ACC112 (cell line): ENCODE measurements at regions not wholly inside any gene's neighbourhood (a gene's known extent, or its start where the extent isn't known, plus 50 kb on each side); places are given as distances from the start of the nearest gene placed in this dataset.

ENCODE experiments used
- H2AFZ ChIP-seq: fragments of 200-600 bp; sonication (generic); one replicate; pipeline ENCODE4 v1.6.0; 2017; ENCODE audit warnings: antibody characterized with exemption, low read length; ENCODE audit not compliant: unreplicated experiment
- H3K27ac ChIP-seq: fragments of 200-600 bp; sonication (generic); 2 replicates; pipeline ENCODE4 v1.5.1; 2014; ENCODE audit warnings: low read depth, mild to moderate bottlenecking, antibody characterized with exemption, low read length, moderate library complexity
- H3K27me3 ChIP-seq: fragments of 200-600 bp; sonication (generic); 2 replicates; pipeline ENCODE4 v1.6.1; 2014; ENCODE audit warnings: mild to moderate bottlenecking, antibody characterized with exemption, low read length, moderate library complexity, mixed read lengths; ENCODE audit not compliant: insufficient read depth
- H3K36me3 ChIP-seq: fragments of 200-600 bp; sonication (generic); 2 replicates; pipeline ENCODE4 v1.6.1; 2016; ENCODE audit warnings: mild to moderate bottlenecking, antibody characterized with exemption, low read length, moderate library complexity, mixed read lengths; ENCODE audit not compliant: insufficient read depth
- H3K4me1 ChIP-seq: fragments of 200-600 bp; sonication (generic); one replicate; pipeline ENCODE4 v1.6.1; 2016; ENCODE audit warnings: low read length, mixed read lengths; ENCODE audit not compliant: insufficient read depth, unreplicated experiment, control insufficient read depth
- H3K4me3 ChIP-seq: fragments of 200-600 bp; sonication (generic); 2 replicates; pipeline ENCODE4 v1.5.1; 2014; ENCODE audit warnings: mild to moderate bottlenecking, low read depth, low read length
- H3K79me2 ChIP-seq: fragments of 200-600 bp; sonication (generic); one replicate; pipeline ENCODE4 v1.6.0; 2016; ENCODE audit warnings: low read length; ENCODE audit not compliant: control insufficient read depth, unreplicated experiment, insufficient read depth

DNA sequence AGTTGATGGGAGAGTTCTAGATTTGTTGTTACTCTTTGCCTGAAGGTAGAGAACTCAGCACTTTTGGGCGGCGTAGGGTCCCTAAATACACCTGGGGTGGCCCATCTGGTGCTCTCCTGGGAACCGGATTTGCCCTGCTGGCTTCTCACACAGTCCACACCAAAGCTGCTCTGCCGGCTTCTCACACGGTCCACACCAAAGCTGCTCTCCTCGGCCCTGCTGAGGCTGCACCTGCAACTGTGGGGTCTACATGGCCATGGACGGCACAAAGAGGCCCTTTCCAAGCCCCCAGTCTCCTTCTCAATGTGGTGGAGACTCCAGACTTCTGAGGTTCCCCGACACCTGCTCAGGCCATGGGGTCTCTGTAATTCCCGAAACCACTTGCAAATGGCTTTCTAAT is 124.8 kb upstream of the GPC1 start:
- Histone ChIP-seq H3K79me2 (no peaks in the 10 kb centered on the region), H3K27me3 (0 out of 2 replicates have a peak, but pooled peaks cover under 1% of the 10 kb centered on the region)

DNA sequence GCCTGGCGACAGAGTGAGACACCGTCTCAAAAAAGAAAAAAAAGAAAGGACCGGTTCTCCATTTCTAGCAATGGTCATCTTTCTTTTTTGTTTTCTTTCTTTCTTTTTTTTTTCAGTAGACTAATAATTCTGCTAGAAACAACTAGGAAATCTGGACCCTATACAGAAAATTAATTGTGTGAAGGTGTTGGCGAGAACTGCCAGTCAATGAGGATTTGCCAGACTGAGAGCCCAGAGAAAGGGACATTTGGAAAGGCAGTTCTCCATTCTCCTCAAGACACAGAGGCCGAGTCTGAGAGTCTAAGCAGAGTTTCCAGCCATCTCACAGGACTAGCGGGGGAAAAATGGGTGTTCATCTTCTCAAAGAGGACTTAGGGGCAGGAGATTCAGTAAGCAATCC is 123.6 kb upstream of the GPC1 start:
- Histone ChIP-seq H3K4me1 (no peaks in the 10 kb centered on the region), H3K36me3 (no peaks in the 10 kb centered on the region), H3K27me3 (0 out of 2 replicates have a peak, but pooled peaks cover 5% of the 10 kb centered on the region), H2AFZ (no peak overlapping the region), H3K79me2 (no peaks in the 10 kb centered on the region), H3K4me3 (no peak overlapping the region), H3K27ac (no peak overlapping the region)

More for the DNA sequence above, 124.8 kb upstream of the GPC1 start:
- Histone ChIP-seq H3K4me3 (no peak overlapping the region), H2AFZ (no peak overlapping the region), H3K36me3 (no peaks in the 10 kb centered on the region), H3K4me1 (no peaks in the 10 kb centered on the region), H3K27ac (no peak overlapping the region)

GRCh38 chr2:240319221-240319854 is 116.1 kb upstream of the GPC1 start:
- Histone ChIP-seq H3K36me3 (no peaks in the 10 kb centered on the region), H3K4me1 (peaks cover 21% of the 10 kb centered on the region), H3K27me3 (0 out of 2 replicates have a peak, but pooled peaks cover 5% of the 10 kb centered on the region), H3K27ac (peak overlapping the region; percentile 82), H3K4me3 (no peak overlapping the region), H3K79me2 (no peaks in the 10 kb centered on the region), H2AFZ (no peak overlapping the region)

DNA sequence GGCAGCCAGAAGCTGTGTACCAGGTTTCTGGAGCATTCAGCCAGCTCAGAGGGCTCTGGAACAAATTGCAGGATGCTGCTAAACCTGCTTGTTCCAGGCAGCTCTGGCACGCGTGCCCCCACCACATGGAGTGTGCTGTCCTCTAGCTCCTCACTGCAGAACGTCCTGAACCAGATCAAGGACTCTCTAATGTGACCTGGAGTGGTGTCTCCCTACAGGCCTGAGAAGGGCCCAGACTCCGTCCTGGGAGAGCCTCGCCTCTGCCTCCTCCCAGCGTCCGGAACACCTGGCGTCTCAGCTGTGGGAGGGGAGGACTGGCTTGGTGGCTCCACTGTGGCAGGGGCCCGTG is 115.6 kb upstream of the GPC1 start:
- H3K36me3 ChIP-seq, result no peaks in the 10 kb centered on the region
- H3K4me1 ChIP-seq, result peaks cover 21% of the 10 kb centered on the region
- 0 out of 2 replicates have a peak, but pooled peaks cover 5% of the 10 kb centered on the region for H3K27me3 ChIP-seq
- no peaks in the 10 kb centered on the region for H3K79me2 ChIP-seq
- H3K4me3 ChIP-seq, result no peak overlapping the region
- peak overlapping the region; percentile 82 for H3K27ac ChIP-seq
- H2AFZ ChIP-seq, result no peak overlapping the region

DNA sequence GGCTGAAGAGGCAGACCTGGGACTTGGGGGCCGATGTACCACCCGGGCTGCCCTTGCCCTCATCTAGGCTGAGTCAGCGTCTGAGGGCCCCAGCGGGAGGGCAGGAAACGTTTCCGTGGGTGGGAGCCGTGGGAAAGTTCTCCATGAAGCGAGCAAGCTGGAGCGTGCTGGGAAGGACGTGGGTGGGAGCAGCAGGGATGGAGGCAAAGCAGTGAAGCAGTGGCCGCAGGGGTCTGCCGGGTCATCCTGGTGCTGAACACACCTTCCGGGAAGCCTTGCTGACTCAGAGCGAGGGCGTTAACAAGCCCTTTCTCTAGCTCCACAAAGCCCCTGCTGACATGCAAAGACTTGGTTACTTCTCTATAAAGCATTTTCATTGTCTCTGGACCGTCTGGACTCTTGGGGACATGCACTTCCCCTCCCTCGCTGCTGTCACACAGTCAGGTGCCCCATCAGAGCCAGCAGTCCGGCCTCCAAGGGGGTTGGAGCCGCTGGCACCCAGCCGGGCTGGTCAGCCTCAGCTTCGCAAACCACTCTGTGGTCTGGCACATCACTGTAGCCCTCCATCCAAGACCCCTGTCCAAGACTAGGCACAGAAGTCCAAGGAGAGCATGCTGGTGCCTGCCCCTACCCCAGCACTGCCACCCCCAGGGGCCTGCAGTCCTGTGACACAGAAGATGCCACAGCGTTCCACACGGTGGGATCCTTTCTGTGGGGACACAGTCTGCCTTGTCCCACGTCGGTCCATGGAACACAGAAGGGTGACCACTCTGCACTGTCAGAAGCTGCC is 115.1 kb upstream of the GPC1 start:
- H3K27me3 ChIP-seq, result 0 out of 2 replicates have a peak, but pooled peaks cover 5% of the 10 kb centered on the region
- no peaks in the 10 kb centered on the region for H3K79me2 ChIP-seq
- peaks cover 22% of the 10 kb centered on the region for H3K4me1 ChIP-seq
- H2AFZ ChIP-seq, result no peak overlapping the region
- H3K27ac ChIP-seq, result peak overlapping the region; percentile 82
- no peaks in the 10 kb centered on the region for H3K36me3 ChIP-seq
- H3K4me3 ChIP-seq, result peak overlapping the region; percentile 24; the same call in 1 of the 2 replicates

DNA sequence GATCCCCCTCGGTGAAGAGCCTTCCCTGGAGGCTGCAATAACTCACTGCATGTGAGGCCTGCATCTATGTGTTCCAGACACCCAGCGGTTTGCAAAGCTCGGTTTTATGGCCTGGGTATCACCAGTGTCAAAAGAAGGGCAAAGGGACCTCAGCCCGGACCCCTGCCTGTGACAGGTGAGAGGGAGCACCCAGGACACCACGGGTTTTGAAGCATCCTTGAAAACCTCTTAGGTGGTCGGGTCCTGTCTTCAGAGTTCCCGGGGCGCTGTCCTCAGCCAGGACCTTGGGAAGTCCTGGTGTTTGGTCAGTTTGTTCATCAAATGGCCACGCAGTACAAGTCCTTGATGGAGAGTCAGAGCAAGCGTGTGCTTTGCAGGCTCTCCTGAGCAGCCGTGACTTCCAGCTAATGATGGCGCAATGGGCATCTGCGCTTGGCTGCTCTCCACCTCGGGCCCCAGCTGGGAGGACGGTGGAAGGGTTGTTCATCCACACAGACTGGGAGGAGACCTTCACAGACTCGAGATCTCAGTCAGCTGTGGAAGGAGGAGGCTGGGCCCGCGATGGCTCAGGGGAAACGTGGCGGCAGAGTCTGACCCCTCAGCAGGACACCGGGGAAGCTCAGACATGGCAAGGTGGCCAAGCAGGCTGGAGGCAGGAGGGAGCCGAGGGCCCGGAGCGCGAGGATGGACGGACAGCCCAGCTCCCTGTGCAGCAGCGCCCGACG is 113.1 kb upstream of the GPC1 start:
- H2AFZ ChIP-seq, result no peak overlapping the region
- no peaks in the 10 kb centered on the region for H3K27me3 ChIP-seq

DNA sequence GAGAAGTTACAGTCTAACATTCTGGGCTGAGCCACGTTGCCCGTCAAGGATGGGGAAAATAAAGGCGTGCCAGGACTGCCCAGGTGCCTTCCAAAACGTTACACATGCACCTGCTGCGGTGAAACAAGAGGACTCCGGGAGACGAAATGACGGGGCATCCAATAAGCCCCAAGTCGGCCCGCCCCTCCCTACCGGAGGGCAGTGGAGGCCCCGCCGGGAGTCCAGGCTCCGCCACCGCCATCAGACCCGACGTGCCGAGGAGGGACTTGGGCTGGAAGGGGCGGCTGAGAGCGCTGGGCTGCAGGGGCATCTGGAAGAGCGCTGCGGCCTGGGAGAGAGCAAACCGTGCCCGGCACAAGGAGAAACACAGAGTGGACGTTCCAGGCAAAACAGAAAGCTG is 112.5 kb upstream of the GPC1 start:
- Histone ChIP-seq H3K4me3 (no peak overlapping the region), H3K79me2 (no peaks in the 10 kb centered on the region), H3K27me3 (no peaks in the 10 kb centered on the region), H2AFZ (no peak overlapping the region), H3K27ac (no peak overlapping the region), H3K36me3 (no peaks in the 10 kb centered on the region), H3K4me1 (peaks cover 29% of the 10 kb centered on the region)

More for the DNA sequence above, 113.1 kb upstream of the GPC1 start:
- Histone ChIP-seq H3K79me2 (no peaks in the 10 kb centered on the region), H3K4me3 (no peak overlapping the region), H3K27ac (no peak overlapping the region), H3K4me1 (peaks cover 29% of the 10 kb centered on the region), H3K36me3 (no peaks in the 10 kb centered on the region)

- no peak overlapping the region for H3K4me3 ChIP-seq
- H2AFZ ChIP-seq, result no peak overlapping the region
- H3K27me3 ChIP-seq, result no peaks in the 10 kb centered on the region
- H3K27ac ChIP-seq, result no peak overlapping the region
- no peaks in the 10 kb centered on the region for H3K36me3 ChIP-seq
- no peaks in the 10 kb centered on the region for H3K79me2 ChIP-seq
- H3K4me1 ChIP-seq, result peaks cover 29% of the 10 kb centered on the region
Observed at GRCh38 chr2:240323601-240324291, 111.7 kb upstream of the GPC1 start.

DNA sequence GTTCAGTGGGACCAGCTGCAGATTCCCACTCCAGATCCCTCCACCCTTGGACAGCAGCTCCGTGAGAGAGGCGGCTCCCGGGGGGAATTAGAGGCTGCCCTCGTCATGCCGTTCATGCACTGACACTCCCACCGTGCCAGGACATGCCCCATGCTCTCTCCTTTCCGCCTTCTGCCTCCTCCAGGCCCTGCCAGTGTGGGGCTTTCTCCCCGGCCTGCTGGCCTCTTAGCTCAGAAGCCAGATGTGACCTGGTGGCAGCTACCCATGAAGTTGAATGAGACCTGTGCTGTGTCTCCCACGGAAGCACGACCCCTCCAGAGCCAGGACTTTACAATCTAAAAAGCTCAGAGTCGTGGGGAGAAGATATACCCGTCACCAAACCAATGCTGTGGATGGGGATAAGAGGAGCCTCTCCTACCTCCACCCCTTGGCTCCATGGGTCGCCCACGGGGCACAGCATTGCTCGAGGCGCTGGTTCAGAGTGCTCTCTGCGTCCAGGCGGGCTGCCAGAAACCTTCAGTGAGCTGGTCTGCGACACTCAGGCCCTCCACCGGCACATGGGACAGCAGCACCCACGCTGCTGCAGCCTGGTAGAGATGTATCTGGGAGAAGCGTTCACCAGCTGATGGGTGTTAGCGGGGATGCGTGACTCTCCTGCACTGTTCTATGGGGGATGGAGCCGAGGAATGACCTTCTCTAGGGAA is 111.0 kb upstream of the GPC1 start:
- H3K4me1 ChIP-seq, result peaks cover 28% of the 10 kb centered on the region
- no peaks in the 10 kb centered on the region for H3K79me2 ChIP-seq
- no peak overlapping the region for H3K4me3 ChIP-seq
- 0 out of 2 replicates have a peak, but pooled peaks cover 4% of the 10 kb centered on the region for H3K27me3 ChIP-seq
- no peak overlapping the region for H2AFZ ChIP-seq
- H3K27ac ChIP-seq, result no peak overlapping the region
- no peaks in the 10 kb centered on the region for H3K36me3 ChIP-seq
